ENCODE measurements at regions not wholly inside any gene's neighbourhood (a gene's known extent, or its start where the extent isn't known, plus 50 kb on each side); places are given as distances from the start of the nearest gene placed in this dataset.
"Not testable (repeated sequence)": the region's sequence is repeated elsewhere in the genome, so short reads cannot be mapped to it uniquely, and the experiment has no call there.

DNA sequence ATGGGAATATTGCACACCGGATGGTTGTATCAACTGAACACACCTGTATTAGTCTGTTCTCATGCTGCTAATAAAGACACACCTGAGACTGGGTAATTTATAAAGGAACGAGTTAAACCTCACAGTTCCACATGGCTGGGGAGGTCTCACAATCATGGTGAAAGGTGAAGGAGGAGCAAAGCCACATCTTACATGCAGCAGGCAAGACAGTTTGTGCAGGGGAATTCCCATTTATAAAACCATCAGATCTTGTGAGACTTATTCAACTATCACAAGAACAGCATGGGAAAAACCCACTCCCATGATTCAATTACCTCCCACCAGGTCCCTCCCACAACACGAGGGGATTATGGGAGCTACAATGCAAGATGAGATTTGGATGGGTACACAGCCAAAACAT is 613.5 kb downstream of the NTRK3 start:
- TF ChIP-seq, protein P1, sequence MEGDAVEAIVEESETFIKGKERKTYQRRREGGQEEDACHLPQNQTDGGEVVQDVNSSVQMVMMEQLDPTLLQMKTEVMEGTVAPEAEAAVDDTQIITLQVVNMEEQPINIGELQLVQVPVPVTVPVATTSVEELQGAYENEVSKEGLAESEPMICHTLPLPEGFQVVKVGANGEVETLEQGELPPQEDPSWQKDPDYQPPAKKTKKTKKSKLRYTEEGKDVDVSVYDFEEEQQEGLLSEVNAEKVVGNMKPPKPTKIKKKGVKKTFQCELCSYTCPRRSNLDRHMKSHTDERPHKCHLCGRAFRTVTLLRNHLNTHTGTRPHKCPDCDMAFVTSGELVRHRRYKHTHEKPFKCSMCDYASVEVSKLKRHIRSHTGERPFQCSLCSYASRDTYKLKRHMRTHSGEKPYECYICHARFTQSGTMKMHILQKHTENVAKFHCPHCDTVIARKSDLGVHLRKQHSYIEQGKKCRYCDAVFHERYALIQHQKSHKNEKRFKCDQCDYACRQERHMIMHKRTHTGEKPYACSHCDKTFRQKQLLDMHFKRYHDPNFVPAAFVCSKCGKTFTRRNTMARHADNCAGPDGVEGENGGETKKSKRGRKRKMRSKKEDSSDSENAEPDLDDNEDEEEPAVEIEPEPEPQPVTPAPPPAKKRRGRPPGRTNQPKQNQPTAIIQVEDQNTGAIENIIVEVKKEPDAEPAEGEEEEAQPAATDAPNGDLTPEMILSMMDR (tag by site-specific recombination; IDR thresholded peaks at IDR 0.05) = not testable (repeated sequence)
- not testable (repeated sequence) for TF ChIP-seq ZNF202 (tag by site-specific recombination; IDR thresholded peaks at IDR 0.05; ENCODE audit: borderline replicate concordance); SP2 (tag by site-specific recombination; IDR thresholded peaks at IDR 0.05); HOXA7 (CRISPR knock-in tag; IDR thresholded peaks at IDR 0.05; ENCODE audit: borderline replicate concordance); ZNF223 (tag by site-specific recombination; IDR thresholded peaks at IDR 0.05); YY1 (tag by site-specific recombination; IDR thresholded peaks at IDR 0.05)
